ENCODE measurements at regions not wholly inside any gene's neighbourhood (a gene's known extent, or its start where the extent isn't known, plus 50 kb on each side); places are given as distances from the start of the nearest gene placed in this dataset.

GRCh38 chr4:182017038-182017437 is 226.2 kb upstream of the TENM3 start:
- TF ChIP-seq POLR2AphosphoS5 (IDR thresholded peaks at IDR 0.05; ENCODE audit: borderline replicate concordance, low read depth, low read length) (no peak), EZH2 (IDR thresholded peaks at IDR 0.05) (no peak), FOXP2 (optimal IDR thresholded peaks at IDR 0.05; ENCODE audit: control extremely low read depth, extremely low read length, insufficient read depth) (no peak)
